GM12874 (cell line): ENCODE measurements at regions not wholly inside any gene's neighbourhood (a gene's known extent, or its start where the extent isn't known, plus 50 kb on each side); places are given as distances from the start of the nearest gene placed in this dataset.

Experiments
- TF ChIP-seq, protein P1 (sequence below): IDR thresholded peaks from 2 replicates; pipeline ENCODE4 v1.5.1; 2011; ENCODE audit warnings: low read depth, mild to moderate bottlenecking, control low read depth, low read length, moderate library complexity; ENCODE audit not compliant: insufficient read depth

GRCh38 chr7:91446819-91447218 lies 182.6 kb downstream of the FZD1 start:
- TF ChIP-seq, protein P1, sequence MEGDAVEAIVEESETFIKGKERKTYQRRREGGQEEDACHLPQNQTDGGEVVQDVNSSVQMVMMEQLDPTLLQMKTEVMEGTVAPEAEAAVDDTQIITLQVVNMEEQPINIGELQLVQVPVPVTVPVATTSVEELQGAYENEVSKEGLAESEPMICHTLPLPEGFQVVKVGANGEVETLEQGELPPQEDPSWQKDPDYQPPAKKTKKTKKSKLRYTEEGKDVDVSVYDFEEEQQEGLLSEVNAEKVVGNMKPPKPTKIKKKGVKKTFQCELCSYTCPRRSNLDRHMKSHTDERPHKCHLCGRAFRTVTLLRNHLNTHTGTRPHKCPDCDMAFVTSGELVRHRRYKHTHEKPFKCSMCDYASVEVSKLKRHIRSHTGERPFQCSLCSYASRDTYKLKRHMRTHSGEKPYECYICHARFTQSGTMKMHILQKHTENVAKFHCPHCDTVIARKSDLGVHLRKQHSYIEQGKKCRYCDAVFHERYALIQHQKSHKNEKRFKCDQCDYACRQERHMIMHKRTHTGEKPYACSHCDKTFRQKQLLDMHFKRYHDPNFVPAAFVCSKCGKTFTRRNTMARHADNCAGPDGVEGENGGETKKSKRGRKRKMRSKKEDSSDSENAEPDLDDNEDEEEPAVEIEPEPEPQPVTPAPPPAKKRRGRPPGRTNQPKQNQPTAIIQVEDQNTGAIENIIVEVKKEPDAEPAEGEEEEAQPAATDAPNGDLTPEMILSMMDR = no peak

DNA sequence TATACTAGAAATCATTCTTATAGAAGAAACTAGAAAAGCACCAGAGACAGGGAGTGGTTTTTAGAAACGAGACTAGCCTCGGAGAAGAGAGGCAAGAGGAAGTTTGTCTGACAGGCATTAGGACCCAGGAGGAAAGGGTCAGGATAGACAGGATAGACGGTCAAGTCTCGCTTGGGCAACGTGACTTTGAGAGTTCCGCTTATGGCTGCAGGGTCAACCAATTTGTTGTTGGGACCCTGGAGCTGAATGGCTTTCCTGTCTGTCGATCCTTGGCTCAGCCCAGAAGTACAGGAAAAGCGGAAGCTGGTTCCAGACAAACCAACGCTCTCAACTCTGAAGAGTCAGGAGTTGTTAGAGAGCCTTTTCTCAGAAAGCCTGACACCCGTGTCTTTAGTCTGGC lies 191.2 kb downstream of the FZD1 start:
- TF ChIP-seq, protein P1 = no peak

DNA sequence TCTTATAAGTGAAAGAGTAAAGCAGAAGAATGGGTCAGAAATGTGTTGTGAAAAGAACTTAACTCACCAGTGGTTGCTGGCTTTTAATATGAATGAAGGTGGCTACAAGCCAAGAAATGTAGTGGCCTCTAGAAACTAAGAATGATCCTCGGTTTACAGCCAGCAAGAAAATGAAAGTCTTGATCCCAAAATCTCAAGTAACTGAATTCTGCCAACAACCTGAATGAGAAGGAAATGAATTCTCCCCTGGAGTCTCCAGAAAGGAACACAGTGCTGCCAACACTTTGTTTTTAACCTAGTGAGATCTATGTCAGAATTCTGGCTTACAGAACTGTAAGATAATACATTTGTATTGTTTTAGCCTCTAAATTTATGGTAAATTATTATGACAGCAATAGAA lies 193.0 kb downstream of the FZD1 start:
- TF ChIP-seq, protein P1 = no peak

- TF ChIP-seq, protein P1 = no peak
Measured at GRCh38 chr7:91459539-91459938, 195.3 kb downstream of the FZD1 start.

GRCh38 chr7:91462316-91462715 lies 198.1 kb downstream of the FZD1 start:
- TF ChIP-seq, protein P1 = no peak

GRCh38 chr7:91463330-91463729 lies 199.1 kb downstream of the FZD1 start:
- TF ChIP-seq, protein P1 = no peak

- TF ChIP-seq, protein P1 = no peak
Measured at GRCh38 chr7:91465595-91466061, 201.4 kb downstream of the FZD1 start.
